Activated CD4-positive, alpha-beta T cell treated with anti-CD3 and anti-CD28 coated beads for 48 hours (primary cell): ENCODE measurements at regions not wholly inside any gene's neighbourhood (a gene's known extent, or its start where the extent isn't known, plus 50 kb on each side); places are given as distances from the start of the nearest gene placed in this dataset.

Experiments used
- DNase-seq: peaks from one replicate; pipeline ENCODE4 v3.0.0-alpha.2; 2020

- no peak for DNase-seq
Observed at GRCh38 chr17:69958063-69958462, 117.0 kb upstream of the KCNJ16 start.

GRCh38 chr17:69959283-69959682 lies 115.7 kb upstream of the KCNJ16 start:
- DNase-seq = no peak

GRCh38 chr17:69960755-69961154 lies 114.3 kb upstream of the KCNJ16 start:
- no peak for DNase-seq

GRCh38 chr17:69961501-69962145 lies 113.4 kb upstream of the KCNJ16 start:
- DNase-seq = no peak

GRCh38 chr17:69962436-69962995 lies 112.5 kb upstream of the KCNJ16 start:
- no peak for DNase-seq

GRCh38 chr17:69967910-69968411 lies 107.1 kb upstream of the KCNJ16 start:
- DNase-seq = no peak

- no peak for DNase-seq
Observed at GRCh38 chr17:69969897-69970296, 105.1 kb upstream of the KCNJ16 start.

GRCh38 chr17:69972251-69972650 lies 102.8 kb upstream of the KCNJ16 start:
- DNase-seq = no peak

GRCh38 chr17:69975808-69976207 lies 99.2 kb upstream of the KCNJ16 start:
- no peak for DNase-seq

- no peak for DNase-seq
Observed at GRCh38 chr17:69978056-69978646, 96.9 kb upstream of the KCNJ16 start.

- no peak for DNase-seq
Observed at GRCh38 chr17:69981441-69981840, 93.6 kb upstream of the KCNJ16 start.

GRCh38 chr17:69995476-69995875 lies 79.5 kb upstream of the KCNJ16 start:
- DNase-seq = no peak

GRCh38 chr17:69997332-69997731 lies 77.7 kb upstream of the KCNJ16 start:
- no peak for DNase-seq

- no peak for DNase-seq
Observed at GRCh38 chr17:69999253-69999652, 75.8 kb upstream of the KCNJ16 start.

- no peak for DNase-seq
Observed at GRCh38 chr17:70006159-70006558, 68.9 kb upstream of the KCNJ16 start.

GRCh38 chr17:70011750-70012149 lies 63.3 kb upstream of the KCNJ16 start:
- no peak for DNase-seq

GRCh38 chr17:70013911-70014310 lies 61.1 kb upstream of the KCNJ16 start:
- DNase-seq = no peak

GRCh38 chr17:70017112-70017511 lies 57.9 kb upstream of the KCNJ16 start:
- no peak for DNase-seq

GRCh38 chr17:70017941-70018340 lies 57.1 kb upstream of the KCNJ16 start:
- no peak for DNase-seq

- DNase-seq = no peak
Observed at GRCh38 chr17:70021726-70022125, 53.3 kb upstream of the KCNJ16 start.

GRCh38 chr17:70022175-70022574 lies 52.9 kb upstream of the KCNJ16 start:
- DNase-seq = no peak

- DNase-seq = no peak
Observed at GRCh38 chr17:70024253-70024652, 50.8 kb upstream of the KCNJ16 start.
